ENCODE measurements at regions not wholly inside any gene's neighbourhood (a gene's known extent, or its start where the extent isn't known, plus 50 kb on each side); places are given as distances from the start of the nearest gene placed in this dataset.

DNA sequence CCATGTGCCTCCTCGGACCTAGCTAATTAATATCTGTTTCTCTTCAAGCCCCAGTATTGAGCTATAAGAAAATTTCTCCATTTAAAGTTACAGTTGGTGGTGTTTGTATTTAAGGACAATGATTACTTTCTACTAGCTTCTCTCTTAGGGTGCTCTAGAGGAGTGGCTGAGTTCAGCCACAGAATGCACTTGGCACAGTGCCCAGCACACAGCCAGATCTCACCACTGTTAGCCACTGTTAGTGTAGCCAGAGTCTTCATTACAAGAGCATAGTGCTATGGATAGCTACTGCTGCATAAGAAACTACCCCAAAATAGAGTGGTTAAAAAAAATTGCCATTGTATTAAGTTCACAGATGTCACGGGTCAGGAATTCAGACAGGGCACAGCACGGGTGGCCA lies 421.3 kb downstream of the BCOR start:
- TF ChIP-seq CTCF (IDR thresholded peaks at IDR 0.05): no peak
- no peak for TF ChIP-seq POLR2A (IDR thresholded peaks at IDR 0.05)
